ENCODE measurements at regions not wholly inside any gene's neighbourhood (a gene's known extent, or its start where the extent isn't known, plus 50 kb on each side); places are given as distances from the start of the nearest gene placed in this dataset.
"Not testable (repeated sequence)": the region's sequence is repeated elsewhere in the genome, so short reads cannot be mapped to it uniquely, and the experiment has no call there.

- FAIRE-seq, result no peak
Measured at GRCh38 chr3:78455166-78455565, 1312.6 kb downstream of the ROBO1 start.

- FAIRE-seq, result no peak
Measured at GRCh38 chr3:78455712-78456433, 1311.9 kb downstream of the ROBO1 start.

- no peak for FAIRE-seq
Measured at GRCh38 chr3:78459796-78460195, 1308.0 kb downstream of the ROBO1 start.

GRCh38 chr3:78462021-78462420 lies 1305.8 kb downstream of the ROBO1 start:
- FAIRE-seq, result no peak

- FAIRE-seq, result no peak
Measured at GRCh38 chr3:78476076-78476475, 1291.7 kb downstream of the ROBO1 start.

- no peak for FAIRE-seq
Measured at GRCh38 chr3:78481050-78481449, 1286.7 kb downstream of the ROBO1 start.

- no peak for FAIRE-seq
Measured at GRCh38 chr3:78483090-78483489, 1284.7 kb downstream of the ROBO1 start.

- no peak for FAIRE-seq
Measured at GRCh38 chr3:78494851-78495250, 1272.9 kb downstream of the ROBO1 start.

GRCh38 chr3:78495301-78495700 lies 1272.5 kb downstream of the ROBO1 start:
- FAIRE-seq, result no peak

GRCh38 chr3:78496501-78496900 lies 1271.3 kb downstream of the ROBO1 start:
- FAIRE-seq, result no peak

- FAIRE-seq, result no peak
Measured at GRCh38 chr3:78497021-78497420, 1270.8 kb downstream of the ROBO1 start.

GRCh38 chr3:78497767-78498166 lies 1270.0 kb downstream of the ROBO1 start:
- FAIRE-seq, result no peak

GRCh38 chr3:78506061-78506460 lies 1261.7 kb downstream of the ROBO1 start:
- no peak for FAIRE-seq

- FAIRE-seq, result no peak
Measured at GRCh38 chr3:78506581-78507195, 1261.1 kb downstream of the ROBO1 start.

- FAIRE-seq, result no peak
Measured at GRCh38 chr3:78507196-78507984, 1260.4 kb downstream of the ROBO1 start.

GRCh38 chr3:78511840-78512239 lies 1256.0 kb downstream of the ROBO1 start:
- FAIRE-seq, result no peak

GRCh38 chr3:78512786-78513185 lies 1255.0 kb downstream of the ROBO1 start:
- not testable (repeated sequence) for FAIRE-seq

- FAIRE-seq, result no peak
Measured at GRCh38 chr3:78516437-78516836, 1251.4 kb downstream of the ROBO1 start.

GRCh38 chr3:78516937-78517336 lies 1250.9 kb downstream of the ROBO1 start:
- FAIRE-seq, result no peak

- no peak for FAIRE-seq
Measured at GRCh38 chr3:78517965-78518364, 1249.8 kb downstream of the ROBO1 start.

GRCh38 chr3:78519281-78519680 lies 1248.5 kb downstream of the ROBO1 start:
- FAIRE-seq, result no peak

- FAIRE-seq, result no peak
Measured at GRCh38 chr3:78529601-78530000, 1238.2 kb downstream of the ROBO1 start.

GRCh38 chr3:78540485-78540884 lies 1227.3 kb downstream of the ROBO1 start:
- no peak for FAIRE-seq

GRCh38 chr3:78545827-78546226 lies 1222.0 kb downstream of the ROBO1 start:
- FAIRE-seq, result no peak

Data from colon (tissue), 2 donors.